ENCODE measurements at regions not wholly inside any gene's neighbourhood (a gene's known extent, or its start where the extent isn't known, plus 50 kb on each side); places are given as distances from the start of the nearest gene placed in this dataset.

- TF ChIP-seq, protein P1, sequence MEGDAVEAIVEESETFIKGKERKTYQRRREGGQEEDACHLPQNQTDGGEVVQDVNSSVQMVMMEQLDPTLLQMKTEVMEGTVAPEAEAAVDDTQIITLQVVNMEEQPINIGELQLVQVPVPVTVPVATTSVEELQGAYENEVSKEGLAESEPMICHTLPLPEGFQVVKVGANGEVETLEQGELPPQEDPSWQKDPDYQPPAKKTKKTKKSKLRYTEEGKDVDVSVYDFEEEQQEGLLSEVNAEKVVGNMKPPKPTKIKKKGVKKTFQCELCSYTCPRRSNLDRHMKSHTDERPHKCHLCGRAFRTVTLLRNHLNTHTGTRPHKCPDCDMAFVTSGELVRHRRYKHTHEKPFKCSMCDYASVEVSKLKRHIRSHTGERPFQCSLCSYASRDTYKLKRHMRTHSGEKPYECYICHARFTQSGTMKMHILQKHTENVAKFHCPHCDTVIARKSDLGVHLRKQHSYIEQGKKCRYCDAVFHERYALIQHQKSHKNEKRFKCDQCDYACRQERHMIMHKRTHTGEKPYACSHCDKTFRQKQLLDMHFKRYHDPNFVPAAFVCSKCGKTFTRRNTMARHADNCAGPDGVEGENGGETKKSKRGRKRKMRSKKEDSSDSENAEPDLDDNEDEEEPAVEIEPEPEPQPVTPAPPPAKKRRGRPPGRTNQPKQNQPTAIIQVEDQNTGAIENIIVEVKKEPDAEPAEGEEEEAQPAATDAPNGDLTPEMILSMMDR (IDR thresholded peaks at IDR 0.05) = no peak
- TF ChIP-seq EP300 (IDR thresholded peaks at IDR 0.05) = no peak
- no peak for TF ChIP-seq POLR2A (IDR thresholded peaks at IDR 0.05)
Measured at GRCh38 chr14:82778601-82779000, 1244.9 kb upstream of the SEL1L start.

Data from ovary (tissue), 3 donors.